ENCODE measurements at regions not wholly inside any gene's neighbourhood (a gene's known extent, or its start where the extent isn't known, plus 50 kb on each side); places are given as distances from the start of the nearest gene placed in this dataset.

DNA sequence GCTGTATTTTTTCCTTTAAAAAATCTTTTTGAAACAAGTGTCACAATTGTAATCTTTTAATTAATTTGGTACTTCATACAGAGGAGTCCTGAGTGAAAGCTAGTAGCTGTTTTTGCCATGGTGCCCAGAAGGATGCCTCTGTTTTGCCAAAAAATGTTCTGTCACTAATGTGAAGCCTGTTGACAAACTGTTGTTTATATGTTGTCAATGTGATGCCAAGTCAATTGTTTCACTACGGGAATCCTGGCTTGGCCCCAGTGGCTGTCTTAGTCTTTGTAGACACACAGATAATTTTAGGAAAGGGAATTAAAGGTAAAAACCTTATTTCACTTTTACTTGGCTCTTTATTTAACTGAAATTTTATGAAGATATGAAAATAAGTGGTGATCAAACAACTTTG lies 706.4 kb upstream of the MMS22L start:
- no peaks in the 10 kb centered on the region for H3K9me3 Mint-ChIP-seq (ENCODE audit: low read depth, unreplicated experiment)
- TF ChIP-seq, protein P1, sequence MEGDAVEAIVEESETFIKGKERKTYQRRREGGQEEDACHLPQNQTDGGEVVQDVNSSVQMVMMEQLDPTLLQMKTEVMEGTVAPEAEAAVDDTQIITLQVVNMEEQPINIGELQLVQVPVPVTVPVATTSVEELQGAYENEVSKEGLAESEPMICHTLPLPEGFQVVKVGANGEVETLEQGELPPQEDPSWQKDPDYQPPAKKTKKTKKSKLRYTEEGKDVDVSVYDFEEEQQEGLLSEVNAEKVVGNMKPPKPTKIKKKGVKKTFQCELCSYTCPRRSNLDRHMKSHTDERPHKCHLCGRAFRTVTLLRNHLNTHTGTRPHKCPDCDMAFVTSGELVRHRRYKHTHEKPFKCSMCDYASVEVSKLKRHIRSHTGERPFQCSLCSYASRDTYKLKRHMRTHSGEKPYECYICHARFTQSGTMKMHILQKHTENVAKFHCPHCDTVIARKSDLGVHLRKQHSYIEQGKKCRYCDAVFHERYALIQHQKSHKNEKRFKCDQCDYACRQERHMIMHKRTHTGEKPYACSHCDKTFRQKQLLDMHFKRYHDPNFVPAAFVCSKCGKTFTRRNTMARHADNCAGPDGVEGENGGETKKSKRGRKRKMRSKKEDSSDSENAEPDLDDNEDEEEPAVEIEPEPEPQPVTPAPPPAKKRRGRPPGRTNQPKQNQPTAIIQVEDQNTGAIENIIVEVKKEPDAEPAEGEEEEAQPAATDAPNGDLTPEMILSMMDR (IDR thresholded peaks at IDR 0.05; ENCODE audit: unreplicated experiment), result no peak
- no peaks in the 10 kb centered on the region for H3K27me3 Mint-ChIP-seq (ENCODE audit: unreplicated experiment)
- no peaks in the 10 kb centered on the region for H3K36me3 Mint-ChIP-seq (ENCODE audit: insufficient read depth, unreplicated experiment)
- no peak overlapping the region for H3K4me3 Mint-ChIP-seq (ENCODE audit: low read depth, unreplicated experiment)
- CTCF ChIA-PET, result no interaction called here
- DNase-seq, result no peak
- no peaks in the 10 kb centered on the region for H3K4me1 Mint-ChIP-seq (ENCODE audit: low read depth, unreplicated experiment)
- no peak overlapping the region for H3K27ac Mint-ChIP-seq (ENCODE audit: unreplicated experiment)
- intact Hi-C loops (cut with micrococcal nuclease; ENCODE audit: unreplicated experiment), result no loop called here
- BruUV-seq (replicated peaks), result no TSS peak

DNA sequence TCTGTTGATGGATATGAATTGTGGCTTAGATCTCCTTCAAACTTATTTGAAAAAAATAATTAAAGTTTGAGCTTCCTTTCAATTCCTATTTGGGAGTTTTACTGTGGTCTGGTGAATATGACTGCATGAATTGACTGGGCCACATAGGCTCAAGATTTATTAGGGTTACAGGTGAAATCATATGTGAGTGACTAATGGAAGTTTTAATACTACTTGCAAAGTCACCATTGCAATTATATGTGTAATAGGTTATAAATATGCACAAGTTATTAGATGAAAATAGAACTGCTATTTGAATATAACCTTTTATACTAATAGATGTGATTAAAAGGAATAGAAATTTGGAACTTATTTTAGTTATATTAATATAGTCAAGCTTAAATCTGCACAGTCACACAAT lies 712.1 kb upstream of the MMS22L start:
- Mint-ChIP-seq H3K27me3 (ENCODE audit: unreplicated experiment) (no peaks in the 10 kb centered on the region), H3K4me1 (ENCODE audit: low read depth, unreplicated experiment) (no peaks in the 10 kb centered on the region), H3K36me3 (ENCODE audit: insufficient read depth, unreplicated experiment) (no peaks in the 10 kb centered on the region), H3K4me3 (ENCODE audit: low read depth, unreplicated experiment) (no peak overlapping the region), H3K9me3 (ENCODE audit: low read depth, unreplicated experiment) (no peaks in the 10 kb centered on the region), H3K27ac (ENCODE audit: unreplicated experiment) (no peak overlapping the region)
- no TSS peak for BruUV-seq (replicated peaks)
- TF ChIP-seq, protein P1 (IDR thresholded peaks at IDR 0.05; ENCODE audit: unreplicated experiment), result no peak
- CTCF ChIA-PET, result interaction anchor here (0.6 kb wide), 1 partner anchor 593 kb away, joined by 5 read pairs; no protein-coding TSS in a partner anchor
- no peak for DNase-seq
- intact Hi-C loops (cut with micrococcal nuclease; ENCODE audit: unreplicated experiment), result no loop called here

DNA sequence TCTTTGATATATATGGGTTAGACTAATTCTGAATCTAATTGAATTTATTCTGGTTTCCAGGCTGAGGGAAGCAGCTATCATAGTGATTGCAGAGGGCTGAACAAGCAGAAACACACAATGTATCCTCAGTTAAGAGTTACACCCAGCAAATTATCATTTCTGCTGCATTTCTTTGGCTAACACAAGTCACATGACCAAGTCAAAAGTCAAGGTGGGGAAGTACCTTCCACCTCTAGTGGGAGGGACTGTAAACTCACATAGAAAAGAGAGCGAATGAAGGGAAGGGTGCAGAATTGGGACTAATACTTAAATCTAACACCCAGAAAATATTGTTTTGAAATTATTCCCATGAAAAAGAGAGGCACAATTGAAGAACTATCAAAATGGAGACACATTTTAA lies 719.7 kb upstream of the MMS22L start:
- Mint-ChIP-seq H3K27ac (ENCODE audit: unreplicated experiment) (no peak overlapping the region), H3K4me1 (ENCODE audit: low read depth, unreplicated experiment) (no peaks in the 10 kb centered on the region)
- CTCF ChIA-PET, result no interaction called here

DNA sequence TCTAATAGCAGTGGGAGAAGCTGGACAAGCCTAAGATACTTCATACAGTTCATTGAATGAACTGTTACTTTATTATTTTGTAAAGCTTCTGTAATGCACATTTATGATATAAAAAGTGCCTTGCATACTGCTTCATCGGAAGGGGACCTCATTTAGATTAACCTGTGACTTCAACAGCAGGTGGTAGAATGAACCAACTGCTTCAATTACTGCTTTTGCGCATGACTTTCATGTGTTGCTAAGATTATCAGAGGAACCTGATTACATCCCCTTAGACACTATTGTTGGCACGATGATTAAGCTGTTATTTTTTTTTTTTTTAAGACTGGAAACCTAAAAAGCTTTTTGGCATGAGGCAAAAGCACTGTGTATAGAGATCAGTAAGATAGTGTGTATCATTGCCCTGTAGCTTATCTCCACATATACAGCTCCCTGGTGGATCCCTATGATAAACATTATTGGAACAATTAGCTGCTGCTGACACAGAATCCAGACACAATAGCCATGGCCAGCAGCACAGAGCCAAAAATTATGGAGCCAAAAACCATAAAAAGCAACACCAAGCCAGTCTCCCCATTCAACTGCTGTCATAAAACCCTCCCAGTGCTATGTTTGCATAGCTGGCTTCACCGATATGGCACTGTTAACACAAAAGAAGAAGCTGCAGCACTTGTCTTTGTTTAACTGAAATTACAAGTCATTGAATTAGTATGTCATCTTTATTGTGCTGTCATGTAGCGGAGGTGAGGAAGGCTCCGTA lies 731.6 kb upstream of the MMS22L start:
- no TSS peak for BruUV-seq (replicated peaks)
- intact Hi-C loops (cut with micrococcal nuclease; ENCODE audit: unreplicated experiment), result no loop called here
- Mint-ChIP-seq H3K27me3 (ENCODE audit: unreplicated experiment) (no peaks in the 10 kb centered on the region), H3K9me3 (ENCODE audit: low read depth, unreplicated experiment) (no peaks in the 10 kb centered on the region), H3K4me1 (ENCODE audit: low read depth, unreplicated experiment) (no peaks in the 10 kb centered on the region), H3K36me3 (ENCODE audit: insufficient read depth, unreplicated experiment) (no peaks in the 10 kb centered on the region), H3K27ac (ENCODE audit: unreplicated experiment) (no peak overlapping the region), H3K4me3 (ENCODE audit: low read depth, unreplicated experiment) (no peak overlapping the region)
- CTCF ChIA-PET, result no interaction called here
- no peak for DNase-seq
- TF ChIP-seq, protein P1 (IDR thresholded peaks at IDR 0.05; ENCODE audit: unreplicated experiment), result no peak

More for the DNA sequence above, 719.7 kb upstream of the MMS22L start:
- Mint-ChIP-seq H3K36me3 (ENCODE audit: insufficient read depth, unreplicated experiment) (no peaks in the 10 kb centered on the region), H3K9me3 (ENCODE audit: low read depth, unreplicated experiment) (no peaks in the 10 kb centered on the region), H3K27me3 (ENCODE audit: unreplicated experiment) (no peaks in the 10 kb centered on the region), H3K4me3 (ENCODE audit: low read depth, unreplicated experiment) (no peak overlapping the region)
- DNase-seq, result no peak
- no TSS peak for BruUV-seq (replicated peaks)
- TF ChIP-seq, protein P1 (IDR thresholded peaks at IDR 0.05; ENCODE audit: unreplicated experiment), result no peak
- intact Hi-C loops (cut with micrococcal nuclease; ENCODE audit: unreplicated experiment), result no loop called here

Measured in Calu3 (cell line).